GM13976 (cell line): ENCODE measurements at regions not wholly inside any gene's neighbourhood (a gene's known extent, or its start where the extent isn't known, plus 50 kb on each side); places are given as distances from the start of the nearest gene placed in this dataset.

Experiments used
- DNase-seq: peaks from one replicate; pipeline ENCODE4 v3.0.0; 2012; ENCODE audit warnings: low spot score
- in situ Hi-C: fragments of 300-500 bp; cut with MboI; formaldehyde crosslinking; loops from one replicate; pipeline ENCODE4 v1.12.0; 2022; ENCODE audit warnings: low sequenced_read_pairs, mixed read lengths, inconsistent platforms; ENCODE audit not compliant: unreplicated experiment
- TF ChIP-seq, protein P1 (sequence below): IDR thresholded peaks from 2 replicates; pipeline ENCODE4 v1.5.1; 2012; ENCODE audit warnings: borderline replicate concordance, mild to moderate bottlenecking; ENCODE audit not compliant: insufficient read depth; ENCODE audit errors: extremely low read depth, missing control alignments, control extremely low read depth

DNA sequence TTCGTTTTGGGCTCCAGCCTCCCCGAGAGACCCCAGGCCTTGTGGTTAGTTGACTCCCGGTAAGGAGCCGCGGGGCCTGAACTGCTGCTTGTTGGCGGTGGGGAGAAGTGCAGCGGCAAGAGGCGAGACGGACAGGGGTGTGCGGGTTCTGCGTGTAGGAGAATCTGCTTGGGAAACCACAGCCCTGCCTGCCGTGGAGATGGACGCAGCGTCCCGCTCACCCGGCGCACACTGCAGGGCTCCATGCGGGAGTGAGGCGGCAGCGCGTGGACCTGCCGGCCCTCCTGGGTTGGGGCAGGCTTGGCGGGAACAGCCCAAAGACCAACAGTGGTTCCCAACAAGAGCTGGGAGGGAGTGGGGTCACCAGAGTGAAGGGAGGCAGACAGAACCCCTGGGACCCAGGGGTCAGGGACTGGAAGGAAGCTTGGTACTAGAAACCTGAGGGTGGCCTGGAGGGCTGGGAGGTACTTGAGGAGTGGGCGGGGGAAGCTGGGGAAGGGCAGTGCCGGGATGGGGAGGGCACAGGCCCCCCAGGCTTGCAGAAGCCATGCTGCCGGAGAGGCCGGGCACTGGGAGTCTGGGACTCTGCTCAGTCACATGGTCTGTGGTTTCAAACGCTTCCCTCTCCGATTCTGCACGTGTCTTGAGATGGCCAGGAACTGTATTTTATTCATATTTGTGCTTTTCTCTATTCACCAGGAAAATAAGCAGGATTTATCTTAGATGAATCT is 70.8 kb downstream of the RGS12 start:
- no peak for DNase-seq
- in situ Hi-C loops = no loop called here
- TF ChIP-seq, protein P1, sequence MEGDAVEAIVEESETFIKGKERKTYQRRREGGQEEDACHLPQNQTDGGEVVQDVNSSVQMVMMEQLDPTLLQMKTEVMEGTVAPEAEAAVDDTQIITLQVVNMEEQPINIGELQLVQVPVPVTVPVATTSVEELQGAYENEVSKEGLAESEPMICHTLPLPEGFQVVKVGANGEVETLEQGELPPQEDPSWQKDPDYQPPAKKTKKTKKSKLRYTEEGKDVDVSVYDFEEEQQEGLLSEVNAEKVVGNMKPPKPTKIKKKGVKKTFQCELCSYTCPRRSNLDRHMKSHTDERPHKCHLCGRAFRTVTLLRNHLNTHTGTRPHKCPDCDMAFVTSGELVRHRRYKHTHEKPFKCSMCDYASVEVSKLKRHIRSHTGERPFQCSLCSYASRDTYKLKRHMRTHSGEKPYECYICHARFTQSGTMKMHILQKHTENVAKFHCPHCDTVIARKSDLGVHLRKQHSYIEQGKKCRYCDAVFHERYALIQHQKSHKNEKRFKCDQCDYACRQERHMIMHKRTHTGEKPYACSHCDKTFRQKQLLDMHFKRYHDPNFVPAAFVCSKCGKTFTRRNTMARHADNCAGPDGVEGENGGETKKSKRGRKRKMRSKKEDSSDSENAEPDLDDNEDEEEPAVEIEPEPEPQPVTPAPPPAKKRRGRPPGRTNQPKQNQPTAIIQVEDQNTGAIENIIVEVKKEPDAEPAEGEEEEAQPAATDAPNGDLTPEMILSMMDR = no peak

DNA sequence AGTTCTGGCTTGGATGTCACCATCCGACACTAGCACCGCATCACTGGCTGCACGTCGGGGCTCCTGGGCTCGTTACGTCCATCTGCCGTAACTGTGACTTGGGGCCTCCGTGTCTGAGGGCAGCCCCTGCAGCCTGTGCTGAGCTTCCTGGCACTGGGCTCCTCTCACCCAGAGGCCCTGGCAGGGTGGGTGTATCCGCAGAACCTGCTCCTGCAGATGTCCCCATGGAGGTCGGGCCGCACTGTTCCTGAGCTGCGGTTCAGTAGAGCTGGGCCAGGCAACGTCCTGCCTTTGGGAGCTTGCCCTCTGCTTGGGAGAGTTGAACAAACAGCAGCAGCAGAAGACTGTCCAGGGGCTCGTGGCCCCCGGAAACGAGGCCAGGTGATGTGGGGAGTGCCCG is 71.4 kb downstream of the RGS12 start:
- DNase-seq = no peak
- TF ChIP-seq, protein P1 = no peak
- in situ Hi-C loops = no loop called here

DNA sequence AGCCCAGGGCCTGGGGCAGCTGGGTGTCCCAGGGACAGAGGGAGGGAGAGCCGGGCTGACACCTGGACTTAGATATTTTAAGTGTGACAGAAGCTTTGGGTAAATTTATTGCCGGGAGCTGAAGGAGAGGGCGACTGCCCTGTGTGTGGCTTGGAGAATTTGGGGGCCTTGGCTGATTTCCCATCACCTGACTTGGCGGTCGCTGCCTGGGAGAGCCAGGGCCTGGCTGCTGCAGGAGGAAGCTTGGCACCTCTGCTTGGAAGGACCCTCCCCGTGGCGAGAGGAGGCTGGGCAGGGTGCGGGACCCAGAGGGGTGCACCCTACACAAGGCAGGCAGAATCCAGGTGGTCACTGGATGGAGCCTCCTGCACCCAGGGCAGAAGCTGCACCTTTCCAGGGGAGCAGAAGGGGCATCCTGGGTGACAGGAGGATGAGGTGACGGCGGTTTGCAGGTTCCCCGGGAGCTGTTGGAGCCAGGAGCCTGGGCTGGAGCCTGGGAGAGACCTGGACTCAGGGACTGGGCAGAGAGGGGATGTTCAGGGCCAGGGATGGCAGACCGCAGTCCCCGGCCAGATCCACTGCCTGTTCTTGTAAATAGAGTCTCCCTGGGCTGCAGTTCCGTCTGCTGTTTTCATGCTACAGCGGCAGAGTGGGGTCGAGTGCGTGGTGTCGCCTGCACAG is 72.0 kb downstream of the RGS12 start:
- TF ChIP-seq, protein P1 = no peak
- DNase-seq = no peak
- in situ Hi-C loops = no loop called here

DNA sequence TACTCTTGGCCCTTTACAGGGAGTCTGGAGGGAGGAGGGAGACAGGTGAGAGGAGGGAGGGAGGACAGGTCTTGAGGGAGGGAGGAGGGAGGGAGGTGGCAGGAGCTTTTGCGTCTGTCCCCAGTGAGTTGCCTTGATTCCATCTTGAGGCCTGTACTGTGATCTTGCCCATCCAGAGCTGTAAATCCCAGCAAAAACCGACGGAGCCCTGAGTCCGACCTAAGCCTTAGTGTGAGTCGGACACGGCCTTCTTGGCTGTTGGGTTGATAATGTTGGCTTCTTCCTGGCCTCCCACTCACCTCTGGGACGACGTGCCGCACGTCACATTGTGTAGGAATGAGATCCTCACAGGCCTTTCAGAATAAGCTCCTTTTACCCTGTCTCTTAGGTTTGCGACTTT is 72.5 kb downstream of the RGS12 start:
- TF ChIP-seq, protein P1 = no peak
- DNase-seq = no peak
- in situ Hi-C loops = no loop called here

DNA sequence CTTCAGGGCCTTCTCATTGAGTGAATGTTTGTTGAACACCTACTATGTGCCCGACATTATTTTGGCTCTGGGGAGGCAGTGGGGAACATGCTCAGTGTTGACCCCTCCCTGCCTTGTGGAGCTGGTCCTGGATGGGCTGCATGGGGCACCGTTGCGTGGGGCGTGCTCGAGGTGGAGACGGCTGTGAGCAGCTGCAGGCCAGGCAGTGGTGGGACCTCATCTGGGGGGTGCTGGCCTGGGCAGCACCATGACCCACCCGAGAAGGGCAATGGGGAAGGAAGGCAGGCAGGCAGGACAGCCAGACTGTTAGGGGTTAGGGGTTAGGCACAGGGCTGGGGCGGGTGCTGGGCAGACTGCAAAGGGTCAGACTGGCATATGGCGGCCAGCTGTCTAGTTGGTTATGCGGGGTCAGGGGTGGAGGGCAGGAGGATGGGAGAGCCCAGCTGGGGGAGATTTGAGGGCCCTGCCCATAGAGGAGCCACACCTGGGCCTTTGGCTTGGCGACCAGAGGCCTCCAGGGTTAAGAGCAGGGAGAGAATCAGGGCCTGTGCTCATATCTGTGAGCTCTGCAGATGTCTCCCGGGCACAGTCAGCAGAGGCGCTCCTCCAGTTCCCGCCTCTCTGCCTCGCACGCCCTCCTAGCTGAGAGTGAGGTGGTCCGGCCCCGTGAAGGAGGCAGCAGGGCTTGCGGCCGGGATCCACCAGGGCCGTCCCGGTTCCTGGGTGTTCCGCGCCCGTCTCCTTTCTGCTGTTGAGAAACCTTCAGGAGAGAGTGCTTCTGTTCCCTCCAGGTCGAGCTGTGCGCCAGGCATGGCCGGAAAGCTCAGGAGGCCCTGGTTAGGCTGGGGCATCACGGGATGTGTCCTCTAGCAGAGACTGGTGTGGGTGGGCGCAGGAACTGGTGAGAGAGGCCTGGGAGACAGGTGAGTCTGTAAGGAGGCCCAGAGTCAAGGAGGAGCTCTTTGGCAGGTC is 73.3 kb downstream of the RGS12 start:
- TF ChIP-seq, protein P1 = no peak
- in situ Hi-C loops = no loop called here
- DNase-seq = no peak
